Liver (tissue), 3 donors: ENCODE measurements at regions not wholly inside any gene's neighbourhood (a gene's known extent, or its start where the extent isn't known, plus 50 kb on each side); places are given as distances from the start of the nearest gene placed in this dataset.

Experiments used
- CTCF ChIP-seq: fragments of 150-350 bp; IDR thresholded peaks from 2 replicates; pipeline ENCODE4 v1.5.1; 2017; ENCODE audit warnings: improper control_type of control experiment, low read depth, low read length; ENCODE audit not compliant: missing input control
- RAD21 ChIP-seq, 2 donors: IDR thresholded peaks; 2 replicates each; pipeline ENCODE4 v1.6.1; 2016; ENCODE audit warnings: antibody characterized with exemption in 2 of 2, mild to moderate bottlenecking in 2 of 2
- donor health status: healthy.
- donor health status: healthy.

- no peak for TF ChIP-seq RAD21 (IDR thresholded peaks at IDR 0.05)
- TF ChIP-seq CTCF = no peak
Observed at GRCh38 chr6:134105940-134106339, 53.5 kb upstream of the SLC2A12 start.
